Kasumi-1 (cell line): ENCODE measurements at regions not wholly inside any gene's neighbourhood (a gene's known extent, or its start where the extent isn't known, plus 50 kb on each side); places are given as distances from the start of the nearest gene placed in this dataset.
"Not testable (repeated sequence)": the region's sequence is repeated elsewhere in the genome, so short reads cannot be mapped to it uniquely, and the experiment has no call there.

Experiments
- DNase-seq, 2 experiments: peaks; one replicate each; lab custom pipeline; 2025; lab: John Stamatoyannopoulos, UW

DNA sequence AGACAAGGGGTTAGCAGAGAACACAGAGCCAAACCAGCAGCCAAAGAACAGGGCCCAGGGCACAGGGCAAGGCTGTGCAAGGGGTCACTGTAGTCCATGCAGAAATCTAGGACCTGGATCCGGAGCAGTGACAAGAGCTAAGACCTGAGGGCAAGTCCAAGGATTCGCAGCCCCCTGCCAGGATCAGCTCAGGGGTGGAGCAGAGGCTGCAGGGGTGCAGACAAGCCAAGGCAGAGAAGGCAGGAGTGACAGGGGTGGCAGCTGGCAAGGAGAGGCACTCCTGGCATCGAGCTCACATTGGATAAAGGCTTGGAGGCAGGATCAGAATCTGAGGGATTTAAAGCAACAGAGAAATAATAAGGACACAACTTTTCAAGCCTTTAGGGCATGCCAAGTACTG lies 80.7 kb upstream of the NANOS1 start:
- DNase-seq = no peak

- peak; percentile 45 to 70 for DNase-seq
These were observed 79.3 kb upstream of the NANOS1 start for GRCh38 chr10:118950190-118950680.

- DNase-seq = no peak
These were observed 78.4 kb upstream of the NANOS1 start for GRCh38 chr10:118950997-118951637.

GRCh38 chr10:118952493-118953295 lies 76.8 kb upstream of the NANOS1 start:
- no peak for DNase-seq

DNA sequence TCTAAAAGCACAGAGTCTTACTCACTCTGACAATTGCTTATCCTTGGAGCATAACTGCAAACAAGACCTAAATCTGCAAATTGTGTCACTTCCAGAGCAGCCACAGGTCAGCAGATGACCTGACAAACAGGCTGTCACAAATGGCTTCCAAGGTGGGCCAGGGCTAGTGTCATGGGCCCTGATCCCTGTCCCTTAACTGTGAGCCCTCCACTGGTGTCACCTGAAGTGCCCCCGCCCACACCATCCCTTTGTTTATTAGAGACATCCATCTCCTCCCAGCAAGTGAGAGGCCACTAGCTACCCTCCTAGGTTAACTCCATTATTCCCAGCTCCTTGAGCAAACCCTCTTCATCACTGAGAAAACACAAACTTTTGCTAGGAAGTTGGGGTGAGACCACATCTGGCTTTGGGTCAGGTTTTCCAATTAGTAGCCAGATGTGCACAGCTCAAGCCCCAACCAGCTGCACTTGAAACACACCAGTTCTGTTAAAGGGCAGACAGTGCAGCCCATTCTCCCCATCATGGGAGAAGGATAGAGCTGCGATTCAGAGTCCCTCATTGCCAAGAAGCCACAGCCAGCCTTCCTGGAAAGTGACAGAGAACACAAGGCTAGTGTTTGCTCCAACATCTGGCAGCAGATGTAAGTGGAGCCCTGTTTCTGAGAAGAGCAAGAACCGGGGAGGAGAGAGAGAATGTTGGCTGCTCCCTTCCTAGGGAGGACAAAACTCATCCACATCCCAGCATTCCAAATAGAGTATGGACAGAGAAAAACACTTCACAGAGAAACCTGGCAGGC lies 75.7 kb upstream of the NANOS1 start:
- DNase-seq = no peak

DNA sequence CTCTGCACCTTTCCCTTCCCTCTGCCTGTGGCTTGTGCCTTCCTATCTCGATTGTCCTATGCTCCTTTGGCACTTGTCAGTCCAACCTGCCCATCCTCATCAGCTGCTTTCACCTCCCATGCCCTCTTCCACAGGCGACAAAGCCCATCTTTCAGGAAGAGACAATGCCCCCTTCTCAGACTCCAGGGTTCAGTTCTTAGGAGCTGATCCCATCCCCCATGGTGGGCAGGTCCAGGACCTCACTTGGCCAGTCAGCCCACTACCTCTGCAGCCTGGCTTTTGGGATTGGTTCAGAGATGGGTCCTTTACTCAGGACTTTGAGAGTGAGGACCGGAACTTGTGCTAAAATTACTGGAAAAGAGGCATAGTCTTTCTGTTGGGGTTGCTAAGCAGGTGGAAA lies 74.0 kb upstream of the NANOS1 start:
- DNase-seq = no peak

GRCh38 chr10:118955951-118956801 lies 73.3 kb upstream of the NANOS1 start:
- peak in 1 of 2 experiments; percentile 9 for DNase-seq

DNA sequence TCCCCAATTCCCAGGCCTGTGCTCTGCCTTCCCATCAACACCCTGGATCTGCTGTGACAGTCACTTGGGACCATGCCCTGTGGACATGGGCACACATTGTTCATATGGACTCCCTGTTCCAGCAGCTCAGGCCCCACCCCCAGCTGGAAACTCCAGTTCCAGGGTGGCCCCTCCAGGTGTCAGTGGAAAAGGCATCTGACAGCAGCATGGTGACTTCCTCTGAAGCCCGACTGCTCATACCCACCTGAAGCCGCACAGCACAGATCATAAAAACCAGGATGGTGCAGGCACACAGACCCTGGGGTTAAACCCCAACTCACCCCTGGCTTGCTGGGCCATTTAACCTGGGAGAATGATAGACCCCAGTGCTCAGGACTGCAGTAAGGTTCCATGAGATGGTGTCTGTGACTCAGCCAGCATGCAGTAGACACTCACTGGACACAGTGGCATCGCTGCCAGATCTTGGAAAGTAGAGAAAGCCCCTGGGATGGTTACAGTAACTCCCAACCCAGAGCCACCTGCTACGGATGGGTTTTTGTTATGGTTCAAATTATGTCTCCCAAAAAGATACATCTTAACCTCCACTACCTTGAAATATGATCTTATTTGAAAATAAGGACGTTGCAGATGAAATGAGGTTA lies 72.6 kb upstream of the NANOS1 start:
- DNase-seq = no peak

DNA sequence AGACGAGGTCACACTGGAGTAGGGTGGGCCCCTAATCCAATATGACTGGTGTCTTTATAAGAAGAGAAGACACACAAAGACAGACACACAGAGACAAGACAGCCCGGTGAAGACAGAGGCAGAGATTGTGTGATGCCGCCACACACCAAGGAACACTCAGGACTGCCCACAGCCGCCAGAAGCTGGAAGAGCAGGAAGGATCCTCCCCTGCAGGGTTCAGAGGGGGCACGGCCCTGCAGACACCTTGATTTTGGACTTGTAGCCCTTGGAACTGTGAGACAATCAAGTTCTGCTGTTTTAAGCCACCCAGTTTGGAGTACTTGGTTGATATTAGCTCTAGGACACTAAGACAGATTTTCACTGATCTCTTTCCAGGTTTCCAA lies 72.1 kb upstream of the NANOS1 start:
- DNase-seq = no peak

DNA sequence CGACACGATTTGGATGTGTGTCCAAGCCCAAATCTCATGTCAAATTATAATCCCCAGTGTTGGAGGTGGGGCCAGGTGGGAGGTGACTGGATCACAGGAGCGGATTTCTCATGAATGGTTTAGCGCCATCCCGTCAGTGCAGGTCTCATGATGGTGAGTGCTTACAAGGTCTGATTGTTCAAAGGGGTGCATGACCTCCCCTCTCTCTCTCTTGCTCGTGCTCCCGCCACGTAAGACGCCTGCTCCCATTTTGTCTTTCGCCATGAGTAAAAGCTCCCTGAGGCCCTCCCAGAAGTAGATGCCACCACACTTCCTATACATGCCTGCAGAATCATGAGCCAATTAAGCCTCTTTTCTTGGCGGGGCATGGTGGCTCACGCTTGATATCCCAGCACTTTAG lies 71.5 kb upstream of the NANOS1 start:
- no peak for DNase-seq

DNA sequence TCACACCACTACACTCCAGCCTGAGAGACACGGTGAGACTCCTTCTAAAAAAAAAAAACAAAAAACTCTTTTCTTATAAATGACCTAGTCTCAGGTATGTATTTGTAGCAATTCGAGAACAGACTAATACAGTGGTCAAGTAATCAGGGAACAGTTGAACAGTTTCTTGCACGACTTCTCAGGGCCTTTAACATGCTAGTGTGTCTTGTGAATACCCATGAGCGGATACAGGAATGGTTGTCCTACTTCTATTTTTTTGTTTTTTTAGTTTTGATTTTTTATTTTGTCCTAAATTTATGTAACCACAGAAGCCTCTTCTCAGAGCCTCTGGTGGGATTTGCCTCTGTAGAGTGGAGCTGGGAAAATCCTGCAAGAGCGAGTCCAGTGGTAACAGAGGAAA lies 71.0 kb upstream of the NANOS1 start:
- DNase-seq = no peak

GRCh38 chr10:118958984-118959925 lies 70.3 kb upstream of the NANOS1 start:
- DNase-seq = peak in 1 of 2 experiments; percentile 20

DNA sequence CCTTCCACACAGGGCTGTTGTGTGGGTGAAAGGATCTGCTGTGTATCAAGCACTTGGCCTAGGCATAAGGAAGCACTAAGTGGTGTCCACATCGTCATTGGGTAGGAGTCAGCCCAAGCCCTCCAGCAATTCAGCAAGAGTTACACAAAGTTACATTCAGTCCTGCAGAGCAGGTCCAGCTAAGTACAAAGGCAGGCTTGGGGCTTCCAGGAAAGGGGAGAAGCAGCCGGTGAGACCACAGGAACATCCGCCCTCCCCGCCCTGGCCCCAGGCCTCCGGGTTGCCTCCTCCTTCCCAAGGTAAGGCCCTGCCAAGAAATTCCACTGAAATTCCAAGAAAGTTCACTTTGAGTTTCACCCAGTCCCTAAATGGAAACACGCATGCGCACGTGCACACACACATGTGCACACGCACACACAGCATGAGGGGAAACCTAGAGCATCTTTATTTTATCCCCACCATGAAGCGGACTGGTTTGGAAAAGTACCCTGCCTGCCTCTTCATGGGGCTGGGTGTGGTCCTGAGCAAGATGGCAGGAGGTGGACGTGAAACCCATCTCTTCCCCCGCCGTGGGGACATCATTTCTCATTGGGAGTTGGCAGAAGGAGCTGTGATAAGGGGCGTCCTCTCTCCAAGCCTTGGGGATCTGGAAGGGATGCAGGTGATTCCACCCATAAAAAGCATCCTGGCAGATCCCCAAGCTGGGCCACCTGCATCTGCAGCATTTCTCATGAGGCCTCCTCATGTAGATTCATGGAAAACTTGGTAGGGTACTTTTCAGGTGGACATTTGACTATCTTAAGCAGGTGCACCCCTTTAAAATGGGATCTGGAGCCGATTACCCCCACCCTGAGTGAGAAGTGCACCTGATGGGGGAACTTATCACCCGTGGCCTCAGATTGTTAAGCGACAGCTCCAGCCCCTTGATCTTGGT lies 69.1 kb upstream of the NANOS1 start:
- no peak for DNase-seq

DNA sequence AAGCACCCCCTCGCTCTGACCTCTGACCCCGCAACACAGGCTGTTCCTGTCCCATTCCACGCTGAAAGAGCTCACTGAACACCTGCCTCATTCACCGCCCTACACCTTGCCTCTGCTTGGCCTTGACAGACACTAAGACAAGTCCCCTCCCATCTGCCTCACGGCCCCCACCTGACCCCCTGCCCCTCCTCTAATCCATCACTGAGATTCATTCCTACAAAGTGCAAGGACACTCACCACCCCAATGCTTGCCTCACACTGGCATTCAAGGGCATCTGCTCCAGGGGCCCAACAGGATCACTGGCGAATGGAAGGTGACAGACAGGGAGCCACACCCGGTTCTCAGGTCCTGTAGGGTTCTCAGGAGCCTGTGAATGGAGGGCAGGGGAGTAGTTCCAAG lies 68.1 kb upstream of the NANOS1 start:
- DNase-seq = no peak

DNA sequence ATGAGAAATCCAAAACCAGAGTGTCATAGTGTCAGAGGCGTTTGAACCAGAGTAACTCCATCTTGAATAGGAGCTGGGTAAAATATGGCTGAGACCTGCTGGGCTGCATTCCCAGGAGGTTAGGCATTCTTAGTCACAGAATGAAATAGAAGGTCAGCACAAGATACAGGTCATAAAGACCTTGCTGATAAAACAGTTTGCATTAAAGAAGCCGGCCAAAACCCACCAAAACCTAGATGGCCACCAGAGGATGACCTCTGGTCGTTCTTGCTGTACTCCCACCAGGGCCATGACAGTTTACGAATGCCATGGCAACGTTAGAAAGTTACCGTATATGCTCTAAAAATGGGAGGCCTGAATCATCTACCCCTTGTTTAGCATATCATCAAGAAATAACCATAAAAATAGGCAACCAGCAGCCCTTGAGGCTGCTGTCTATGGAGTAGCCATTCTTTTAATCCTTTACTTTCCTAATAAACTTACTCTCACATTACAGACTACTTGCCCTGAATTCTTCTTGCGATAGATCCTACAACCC lies 67.1 kb upstream of the NANOS1 start:
- not testable (repeated sequence) for DNase-seq

DNA sequence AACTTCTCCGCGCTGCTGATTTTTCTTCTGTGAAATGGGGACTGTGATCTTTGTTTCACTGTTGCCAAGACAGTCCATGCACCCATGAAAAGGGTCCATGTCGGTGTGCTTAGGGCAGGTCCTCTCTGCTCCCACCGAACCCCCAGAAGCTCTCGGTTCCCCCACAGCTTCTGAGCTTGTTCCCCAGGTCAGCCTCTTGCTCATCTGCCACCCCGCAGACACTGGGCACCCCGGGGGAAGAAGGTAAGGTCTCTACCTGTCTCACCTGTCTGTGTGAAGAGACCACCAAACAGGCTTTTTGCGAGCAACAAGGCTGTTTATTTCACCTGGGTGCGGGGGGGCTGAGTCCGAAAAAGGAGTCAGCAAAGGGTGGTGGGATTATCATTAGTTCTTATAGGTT lies 66.2 kb upstream of the NANOS1 start:
- no peak for DNase-seq

GRCh38 chr10:118963933-118964332 lies 65.6 kb upstream of the NANOS1 start:
- no peak for DNase-seq

DNA sequence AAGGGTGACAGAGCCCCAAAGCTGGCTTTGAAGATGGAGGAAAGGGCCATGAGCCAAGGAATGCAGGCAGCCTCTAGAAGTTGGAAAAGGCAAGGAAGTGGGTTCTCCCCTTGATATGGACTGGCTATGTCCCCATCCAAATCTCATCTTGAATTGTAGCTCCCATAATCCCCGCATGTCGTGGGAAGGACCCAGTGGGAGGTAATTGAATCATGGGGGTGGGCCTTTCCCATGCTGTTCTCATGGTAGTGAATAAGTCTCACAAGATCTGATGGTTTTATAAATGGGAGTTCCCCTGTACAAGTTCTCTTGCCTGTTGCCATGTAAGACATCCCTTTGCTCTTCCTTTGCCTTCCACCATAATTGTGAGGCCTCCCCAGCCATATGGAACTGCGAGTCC lies 65.0 kb upstream of the NANOS1 start:
- not testable (repeated sequence) for DNase-seq

DNA sequence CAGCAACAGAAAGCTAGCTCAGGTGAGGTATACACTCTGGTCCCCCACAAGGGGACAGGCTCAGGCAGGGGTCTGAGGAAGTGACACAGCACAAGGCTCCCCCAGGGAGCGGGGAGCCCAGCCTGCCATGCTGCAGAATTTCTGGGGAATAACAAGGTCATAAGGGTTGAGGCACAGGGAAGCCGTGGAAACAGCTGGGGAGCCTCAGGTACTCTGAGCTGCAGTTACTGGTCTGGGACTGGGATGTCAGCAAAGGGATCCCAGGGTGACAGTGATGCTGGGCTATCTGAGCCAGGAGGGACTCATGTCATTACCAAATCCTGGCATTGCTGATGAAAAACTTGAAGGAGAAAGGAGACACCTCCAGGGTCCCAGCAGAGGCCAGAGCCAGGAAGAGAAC lies 64.4 kb upstream of the NANOS1 start:
- no peak for DNase-seq
